GM12891 (cell line): ENCODE measurements at regions not wholly inside any gene's neighbourhood (a gene's known extent, or its start where the extent isn't known, plus 50 kb on each side); places are given as distances from the start of the nearest gene placed in this dataset.

Experiments used
- POLR2A ChIP-seq: IDR thresholded peaks from 2 replicates; pipeline ENCODE4 v1.6.1; 2011; ENCODE audit warnings: low read depth, low read length, control low read depth
- POLR2AphosphoS5 ChIP-seq: IDR thresholded peaks from 2 replicates; pipeline ENCODE4 v1.6.1; 2011; ENCODE audit warnings: low read depth, low read length, control low read depth
- SPI1 ChIP-seq: IDR thresholded peaks from 2 replicates; pipeline ENCODE4 v1.6.1; 2011; ENCODE audit warnings: low read depth, low read length, control low read depth
- TAF1 ChIP-seq: IDR thresholded peaks from 2 replicates; pipeline ENCODE4 v1.6.1; 2011; ENCODE audit warnings: low read depth, low read length, control low read depth

DNA sequence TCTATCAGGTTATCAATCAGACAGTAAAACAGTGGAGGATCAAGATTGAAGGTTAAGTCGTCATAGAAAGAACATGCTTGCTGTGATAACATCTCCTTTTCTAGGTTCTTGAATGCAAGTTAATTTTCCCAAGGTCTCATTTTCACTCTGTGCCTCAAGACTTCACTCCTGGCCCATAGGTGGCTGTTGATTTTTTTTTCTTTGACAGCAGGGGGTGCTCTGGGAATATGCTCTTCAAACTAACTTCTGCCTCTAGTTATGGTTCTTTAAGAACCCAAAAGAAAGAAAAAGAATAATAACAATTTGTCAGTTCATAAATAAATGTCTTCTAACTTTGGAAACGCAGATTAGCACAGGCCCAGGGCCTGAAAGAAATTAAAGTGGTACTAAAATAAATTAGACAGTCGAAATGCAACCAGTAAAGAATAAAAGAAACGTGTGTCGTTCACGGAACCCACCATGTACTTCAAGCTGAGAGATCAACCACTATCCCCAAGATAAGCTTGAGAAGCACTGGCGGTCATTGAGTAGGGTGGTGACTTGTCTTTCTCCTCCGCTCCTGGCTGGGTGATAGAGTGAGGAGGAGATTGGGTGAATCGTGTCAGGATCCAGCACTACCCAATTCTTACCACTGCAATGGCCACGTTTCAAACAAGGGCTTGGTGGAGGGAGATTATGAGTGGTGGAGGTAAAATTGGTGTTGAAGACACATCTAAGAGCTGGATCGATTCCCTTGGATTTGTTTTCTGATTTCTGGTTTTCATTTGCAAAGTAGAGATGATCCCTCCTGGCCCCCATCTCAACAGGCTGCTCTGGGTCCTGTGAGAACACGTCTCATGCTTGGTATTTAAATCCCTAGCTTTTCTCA, 93.4 kb upstream of the IRX4 start:
- TF ChIP-seq POLR2A (no peak), POLR2AphosphoS5 (no peak), TAF1 (no peak), SPI1 (no peak)
